Endothelial cell of umbilical vein (primary cell): ENCODE measurements at regions not wholly inside any gene's neighbourhood (a gene's known extent, or its start where the extent isn't known, plus 50 kb on each side); places are given as distances from the start of the nearest gene placed in this dataset.

Source experiments
- BruUV-seq: library from RNA; stranded (reverse); fragments of 400-500 nt; replicated peaks from 2 replicates; lab custom pipeline; 2021; lab: Mats Ljungman, UMichigan
- CTCF ChIA-PET: fragments of 300-600, 350-600 bp; sonication (Branson Sonifier 250); formaldehyde crosslinking; loops from one replicate; lab custom pipeline; 2021; ENCODE audit warnings: antibody characterized with exemption, inconsistent platforms; lab: Charles Lee
- POLR2A ChIA-PET: fragments of 300-600, 350-600 bp; sonication (Branson Sonifier 250); formaldehyde crosslinking; loops from one replicate; lab custom pipeline; 2021; ENCODE audit warnings: antibody characterized with exemption, inconsistent platforms; lab: Charles Lee
- DNase-seq: peaks from one replicate; pipeline ENCODE4 v3.0.0-alpha.2; 2011; ENCODE audit warnings: low read depth, low spot score
- FAIRE-seq: peaks from 2 replicates; lab custom pipeline; 2011; peaks lifted over from hg19 to GRCh38; lab: Jason Lieb, UNC
- H2AFZ ChIP-seq: 2 replicates; pipeline ENCODE4 v1.6.0; 2012; ENCODE audit warnings: low read depth, low read length, control low read depth, inconsistent platforms
- H3K27ac ChIP-seq: 2 replicates; pipeline ENCODE4 v1.5.1; 2011; ENCODE audit warnings: low read depth, mild to moderate bottlenecking, control low read depth, low read length, moderate library complexity; ENCODE audit not compliant: insufficient read depth
- H3K27me3 ChIP-seq, 2 experiments: 2 replicates each; pipeline versions ENCODE4 v1.6.0 to v1.6.1; 2011; ENCODE audit warnings: low read length in 2 of 2, mixed read lengths in 1 of 2; ENCODE audit not compliant: control insufficient read depth in 2 of 2, insufficient read depth in 2 of 2
- H3K36me3 ChIP-seq, 2 experiments: 2 replicates in 1 of 2; 3 replicates in 1 of 2; pipeline ENCODE4 v1.5.1; 2011; ENCODE audit warnings: low read length in 2 of 2, mild to moderate bottlenecking in 1 of 2, moderate library complexity in 1 of 2; ENCODE audit not compliant: control insufficient read depth in 2 of 2, insufficient read depth in 2 of 2; ENCODE audit errors: extremely low read depth in 1 of 2
- H3K4me1 ChIP-seq: 3 replicates; pipeline ENCODE4 v1.5.1; 2011; ENCODE audit warnings: mild to moderate bottlenecking, low read length; ENCODE audit not compliant: control insufficient read depth, insufficient read depth; ENCODE audit errors: extremely low read depth
- H3K4me2 ChIP-seq: 2 replicates; pipeline ENCODE4 v1.6.1; 2011; ENCODE audit warnings: low read length, control low read depth, mixed read lengths; ENCODE audit not compliant: insufficient read depth
- H3K4me3 ChIP-seq, 3 experiments: fragments of 200-600 bp in 1 of 3; sonication (generic), shearing (Covaris generic) in 1 of 3; replicated peaks in 1 of 3; 2 replicates each; pipeline ENCODE4 v1.5.1; 2011 to 2016; ENCODE audit warnings: control low read depth in 3 of 3, low read length in 3 of 3, mild to moderate bottlenecking in 2 of 3, inconsistent platforms in 1 of 3, low read depth in 1 of 3, moderate library complexity in 1 of 3; ENCODE audit not compliant: insufficient read depth in 1 of 3
- H3K79me2 ChIP-seq: 2 replicates; pipeline ENCODE4 v1.6.0; 2012; ENCODE audit warnings: low read length, inconsistent platforms; ENCODE audit not compliant: control insufficient read depth, insufficient read depth
- H3K9ac ChIP-seq: replicated peaks from 2 replicates; pipeline ENCODE3; 2011; ENCODE audit warnings: low read length, control low read depth; ENCODE audit not compliant: insufficient read depth; ENCODE audit errors: extremely low read depth
- H3K9me1 ChIP-seq: replicated peaks from 3 replicates; pipeline ENCODE4 v1.6.0; 2011; ENCODE audit warnings: mild to moderate bottlenecking, low read length; ENCODE audit not compliant: control insufficient read depth, insufficient read depth; ENCODE audit errors: extremely low read depth
- H3K9me3 ChIP-seq: replicated peaks from 2 replicates; pipeline ENCODE4 v1.5.1; 2012; ENCODE audit warnings: low read length, inconsistent platforms; ENCODE audit not compliant: control insufficient read depth, insufficient read depth
- H4K20me1 ChIP-seq: replicated peaks from 2 replicates; pipeline ENCODE3; 2011; ENCODE audit warnings: mild to moderate bottlenecking, low read length; ENCODE audit not compliant: control insufficient read depth, insufficient read depth; ENCODE audit errors: extremely low read depth
- EZH2 ChIP-seq: IDR thresholded peaks from 2 replicates; pipeline ENCODE4 v1.6.1; 2012; ENCODE audit warnings: borderline replicate concordance, low read depth, mild to moderate bottlenecking, moderate library complexity, low read length, inconsistent platforms; ENCODE audit not compliant: severe bottlenecking
- FOS ChIP-seq: IDR thresholded peaks from 2 replicates; pipeline ENCODE4 v1.6.1; 2011; ENCODE audit warnings: mild to moderate bottlenecking, low read length, moderate library complexity, borderline replicate concordance; ENCODE audit not compliant: insufficient read depth
- GATA2 ChIP-seq: IDR thresholded peaks from 2 replicates; pipeline ENCODE4 v1.7.0; 2011; ENCODE audit warnings: low read depth, mild to moderate bottlenecking, moderate library complexity, mixed read lengths, low read length; ENCODE audit not compliant: insufficient read length, insufficient read depth
- JUN ChIP-seq: IDR thresholded peaks from 2 replicates; pipeline ENCODE4 v1.6.1; 2011; ENCODE audit warnings: borderline replicate concordance, low read depth; ENCODE audit not compliant: insufficient read length, insufficient read depth
- MAX ChIP-seq: IDR thresholded peaks from 2 replicates; pipeline ENCODE4 v1.6.1; 2011; ENCODE audit not compliant: insufficient read depth, insufficient read length
- MYC ChIP-seq: IDR thresholded peaks from one replicate; pipeline ENCODE4 v1.6.1; 2011; ENCODE audit warnings: mild to moderate bottlenecking, low read depth, low read length
- POLR2A ChIP-seq: IDR thresholded peaks from 2 replicates; pipeline ENCODE4 v1.6.1; 2012; ENCODE audit warnings: low read depth, mild to moderate bottlenecking, control low read depth, low read length
- POLR2AphosphoS5 ChIP-seq: IDR thresholded peaks from 2 replicates; pipeline ENCODE4 v1.6.1; 2012; ENCODE audit warnings: low read depth, mild to moderate bottlenecking, control low read depth, low read length, moderate library complexity; ENCODE audit not compliant: insufficient read depth
- dilution Hi-C: fragments of 300-500 bp; cut with MboI; formaldehyde crosslinking; loops from one replicate; pipeline ENCODE4 v1.15.0; 2019; ENCODE audit warnings: low sequenced_read_pairs; ENCODE audit not compliant: extremely low pct_ligation_motif_present
- intact Hi-C: fragments of 100-400 bp; cut with micrococcal nuclease; formaldehyde crosslinking; loops from one replicate; pipeline ENCODE4 v1.10.0; 2022
- TF ChIP-seq, protein P1 (sequence below), 2 donors: IDR thresholded peaks; 1 replicate in 1 of 2; 2 replicates in 1 of 2; pipeline ENCODE4 v1.5.1; 2011; ENCODE audit warnings: low read length in 2 of 2, mild to moderate bottlenecking in 2 of 2, moderate library complexity in 2 of 2, control low read depth in 1 of 2, inconsistent platforms in 1 of 2, low read depth in 1 of 2; ENCODE audit not compliant: insufficient read depth in 1 of 2; ENCODE audit errors: extremely low read depth in 1 of 2

GRCh38 chr3:76362643-76363042 is 577.3 kb upstream of the ZNF717 start:
- intact Hi-C loops = no loop called here

More at GRCh38 chr3:76362643-76363042, 577.3 kb upstream of the ZNF717 start:
- Histone ChIP-seq H3K36me3 (no peaks in the 10 kb centered on the region), H3K9me1 (no peaks in the 10 kb centered on the region), H4K20me1 (no peaks in the 10 kb centered on the region), H3K9me3 (no peaks in the 10 kb centered on the region), H3K4me3 (no peak overlapping the region), H3K4me1 (no peaks in the 10 kb centered on the region), H3K27me3 (no peaks in the 10 kb centered on the region), H3K79me2 (no peaks in the 10 kb centered on the region), H3K9ac (no peak overlapping the region), H3K27ac (no peak overlapping the region), H3K4me2 (no peak overlapping the region), H2AFZ (no peak overlapping the region)
- BruUV-seq = no TSS peak
- dilution Hi-C loops = no loop called here
- no peak for DNase-seq
- no peak for FAIRE-seq
- ChIA-PET POLR2A (no interaction called here), CTCF (no interaction called here)
- TF ChIP-seq POLR2A = no peak
- no peak for TF ChIP-seq MYC
- no peak for TF ChIP-seq MAX
- no peak for TF ChIP-seq GATA2
- TF ChIP-seq, protein P1, sequence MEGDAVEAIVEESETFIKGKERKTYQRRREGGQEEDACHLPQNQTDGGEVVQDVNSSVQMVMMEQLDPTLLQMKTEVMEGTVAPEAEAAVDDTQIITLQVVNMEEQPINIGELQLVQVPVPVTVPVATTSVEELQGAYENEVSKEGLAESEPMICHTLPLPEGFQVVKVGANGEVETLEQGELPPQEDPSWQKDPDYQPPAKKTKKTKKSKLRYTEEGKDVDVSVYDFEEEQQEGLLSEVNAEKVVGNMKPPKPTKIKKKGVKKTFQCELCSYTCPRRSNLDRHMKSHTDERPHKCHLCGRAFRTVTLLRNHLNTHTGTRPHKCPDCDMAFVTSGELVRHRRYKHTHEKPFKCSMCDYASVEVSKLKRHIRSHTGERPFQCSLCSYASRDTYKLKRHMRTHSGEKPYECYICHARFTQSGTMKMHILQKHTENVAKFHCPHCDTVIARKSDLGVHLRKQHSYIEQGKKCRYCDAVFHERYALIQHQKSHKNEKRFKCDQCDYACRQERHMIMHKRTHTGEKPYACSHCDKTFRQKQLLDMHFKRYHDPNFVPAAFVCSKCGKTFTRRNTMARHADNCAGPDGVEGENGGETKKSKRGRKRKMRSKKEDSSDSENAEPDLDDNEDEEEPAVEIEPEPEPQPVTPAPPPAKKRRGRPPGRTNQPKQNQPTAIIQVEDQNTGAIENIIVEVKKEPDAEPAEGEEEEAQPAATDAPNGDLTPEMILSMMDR (IDR thresholded peaks at IDR 0.05; ENCODE audit: extremely low read depth in 1 of 2, insufficient read depth in 1 of 2, low read depth in 1 of 2, low read length in 2 of 2) = no peak
- TF ChIP-seq POLR2AphosphoS5 = no peak
- no peak for TF ChIP-seq JUN
- TF ChIP-seq FOS = no peak
- TF ChIP-seq EZH2 = no peak
